ENCODE measurements at regions not wholly inside any gene's neighbourhood (a gene's known extent, or its start where the extent isn't known, plus 50 kb on each side); places are given as distances from the start of the nearest gene placed in this dataset.
"Not testable (repeated sequence)": the region's sequence is repeated elsewhere in the genome, so short reads cannot be mapped to it uniquely, and the experiment has no call there.

GRCh38 chr3:177249203-177249602 is 51.9 kb upstream of the TBL1XR1 start:
- no peak for DNase-seq

- no peak for DNase-seq
Observed at GRCh38 chr3:177250151-177250550, 52.9 kb upstream of the TBL1XR1 start.

GRCh38 chr3:177251755-177252154 is 54.5 kb upstream of the TBL1XR1 start:
- no peak for DNase-seq

GRCh38 chr3:177257006-177257405 is 59.7 kb upstream of the TBL1XR1 start:
- no peak for DNase-seq

GRCh38 chr3:177257625-177258024 is 60.3 kb upstream of the TBL1XR1 start:
- DNase-seq, result no peak

GRCh38 chr3:177262396-177262795 is 65.1 kb upstream of the TBL1XR1 start:
- DNase-seq, result no peak

GRCh38 chr3:177263615-177264368 is 66.5 kb upstream of the TBL1XR1 start:
- no peak for DNase-seq

GRCh38 chr3:177271811-177272501 is 74.7 kb upstream of the TBL1XR1 start:
- not testable (repeated sequence) for DNase-seq

- DNase-seq, result no peak
Observed at GRCh38 chr3:177278016-177278415, 80.7 kb upstream of the TBL1XR1 start.

GRCh38 chr3:177279118-177279815 is 82.0 kb upstream of the TBL1XR1 start:
- no peak for DNase-seq

- DNase-seq, result no peak
Observed at GRCh38 chr3:177281292-177282118, 84.2 kb upstream of the TBL1XR1 start.

- no peak for DNase-seq
Observed at GRCh38 chr3:177282119-177282655, 84.9 kb upstream of the TBL1XR1 start.

GRCh38 chr3:177283983-177284382 is 86.7 kb upstream of the TBL1XR1 start:
- no peak for DNase-seq

- peak; percentile 20 for DNase-seq
Observed at GRCh38 chr3:177284383-177284881, 87.2 kb upstream of the TBL1XR1 start.

GRCh38 chr3:177286034-177286433 is 88.8 kb upstream of the TBL1XR1 start:
- no peak for DNase-seq

- no peak for DNase-seq
Observed at GRCh38 chr3:177287231-177287630, 89.9 kb upstream of the TBL1XR1 start.

GRCh38 chr3:177290633-177291032 is 93.4 kb upstream of the TBL1XR1 start:
- no peak for DNase-seq

GRCh38 chr3:177294221-177294620 is 96.9 kb upstream of the TBL1XR1 start:
- no peak for DNase-seq

- DNase-seq, result no peak
Observed at GRCh38 chr3:177295116-177295515, 97.8 kb upstream of the TBL1XR1 start.

- no peak for DNase-seq
Observed at GRCh38 chr3:177299250-177299649, 102.0 kb upstream of the TBL1XR1 start.

GRCh38 chr3:177300039-177300833 is 103.0 kb upstream of the TBL1XR1 start:
- DNase-seq, result no peak

- no peak for DNase-seq
Observed at GRCh38 chr3:177300842-177301241, 103.6 kb upstream of the TBL1XR1 start.
